Activated naive CD4-positive, alpha-beta T cell treated with anti-CD3 and anti-CD28 coated beads, Interleukin-2, amount 50 U/mL, for 24 hours (primary cell): ENCODE measurements at regions not wholly inside any gene's neighbourhood (a gene's known extent, or its start where the extent isn't known, plus 50 kb on each side); places are given as distances from the start of the nearest gene placed in this dataset.

Experiments
- H3K27ac Mint-ChIP-seq: one replicate; pipeline ENCODE4 v1.8.0; 2021; ENCODE audit warnings: mild to moderate bottlenecking, mixed read lengths
- H3K27me3 Mint-ChIP-seq: one replicate; pipeline ENCODE4 v1.8.0; 2021; ENCODE audit warnings: mixed read lengths
- H3K36me3 Mint-ChIP-seq: one replicate; pipeline ENCODE4 v1.8.0; 2021; ENCODE audit warnings: mixed read lengths
- H3K4me1 Mint-ChIP-seq: one replicate; pipeline ENCODE4 v1.8.0; 2021; ENCODE audit warnings: mixed read lengths
- H3K4me3 Mint-ChIP-seq: one replicate; pipeline ENCODE4 v1.8.0; 2021; ENCODE audit warnings: mild to moderate bottlenecking, mixed read lengths
- H3K9me3 Mint-ChIP-seq: one replicate; pipeline ENCODE4 v1.8.0; 2021; ENCODE audit warnings: mixed read lengths

DNA sequence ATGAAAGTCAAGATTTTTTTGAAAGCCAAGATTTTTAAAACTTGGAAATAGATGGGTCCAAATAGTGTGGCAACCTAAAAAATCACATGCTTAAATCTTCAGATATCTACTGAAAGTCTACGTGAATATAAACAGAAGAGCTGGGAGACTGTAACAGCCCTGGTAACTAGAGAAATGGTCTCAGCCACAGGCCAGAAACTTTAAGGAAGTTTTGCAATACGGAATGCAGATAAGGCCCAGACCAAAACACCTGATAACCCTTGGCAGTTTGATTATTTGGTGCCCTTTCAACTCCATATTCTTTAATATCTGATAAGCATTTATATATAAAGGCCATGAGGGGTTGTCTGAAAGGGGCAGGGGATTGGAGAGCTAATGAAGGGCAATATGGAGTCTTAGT lies 537.3 kb upstream of the TGFBR2 start:
- H3K36me3 Mint-ChIP-seq: peaks cover 4% of the 10 kb centered on the region
- H3K4me1 Mint-ChIP-seq: no peaks in the 10 kb centered on the region
- H3K4me3 Mint-ChIP-seq: no peak overlapping the region
- H3K9me3 Mint-ChIP-seq: peaks cover 9% of the 10 kb centered on the region
- no peak overlapping the region for H3K27ac Mint-ChIP-seq
- H3K27me3 Mint-ChIP-seq: peaks cover 7% of the 10 kb centered on the region

DNA sequence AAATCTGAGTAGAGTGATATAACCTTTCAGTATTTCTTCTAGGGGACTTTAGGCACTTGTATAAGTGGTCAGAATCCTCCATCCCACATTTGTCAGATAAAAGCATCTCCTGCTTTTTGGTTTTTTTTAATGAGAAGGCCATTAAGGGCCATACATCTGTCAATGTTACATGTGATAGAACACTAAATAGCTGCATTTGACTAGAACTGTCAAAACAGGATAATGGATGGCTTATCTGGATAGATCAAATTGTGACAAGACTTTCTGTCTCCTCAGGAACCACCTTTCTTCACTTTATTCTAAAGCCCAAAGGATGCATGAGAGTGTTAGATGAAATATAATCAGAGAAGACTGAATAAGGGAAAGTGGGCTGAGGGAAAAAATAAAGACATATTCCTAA lies 533.4 kb upstream of the TGFBR2 start:
- Mint-ChIP-seq H3K27ac (no peak overlapping the region), H3K4me3 (no peak overlapping the region), H3K27me3 (no peaks in the 10 kb centered on the region), H3K9me3 (no peaks in the 10 kb centered on the region), H3K4me1 (no peaks in the 10 kb centered on the region), H3K36me3 (no peaks in the 10 kb centered on the region)

DNA sequence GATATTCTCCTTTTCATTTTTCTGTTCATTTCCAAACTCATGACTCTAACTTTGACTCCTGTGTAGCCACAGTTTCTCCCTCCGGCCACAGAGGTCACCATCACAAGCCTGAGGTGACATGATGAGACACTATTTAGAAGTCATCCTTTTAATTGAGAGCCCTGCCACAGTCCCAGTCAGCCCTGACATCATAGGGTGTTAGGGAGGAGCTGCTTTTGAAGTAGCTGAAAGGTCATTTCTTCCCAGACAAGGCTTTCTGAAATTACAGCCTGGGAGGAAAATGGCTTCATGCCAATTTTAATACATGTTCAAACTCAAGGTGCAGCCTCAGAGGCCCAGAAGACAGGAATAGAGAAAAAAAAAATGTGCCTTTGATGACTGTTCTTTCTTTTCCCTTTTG lies 532.8 kb upstream of the TGFBR2 start:
- Mint-ChIP-seq H3K4me3 (no peak overlapping the region), H3K27ac (no peak overlapping the region), H3K9me3 (no peaks in the 10 kb centered on the region), H3K27me3 (no peaks in the 10 kb centered on the region), H3K36me3 (no peaks in the 10 kb centered on the region), H3K4me1 (no peaks in the 10 kb centered on the region)

- Mint-ChIP-seq H3K9me3 (no peaks in the 10 kb centered on the region), H3K27ac (peak overlapping the region; percentile 25), H3K4me1 (no peaks in the 10 kb centered on the region), H3K36me3 (no peaks in the 10 kb centered on the region), H3K27me3 (no peaks in the 10 kb centered on the region), H3K4me3 (no peak overlapping the region)
Observed at GRCh38 chr3:30075514-30075913, 530.9 kb upstream of the TGFBR2 start.

DNA sequence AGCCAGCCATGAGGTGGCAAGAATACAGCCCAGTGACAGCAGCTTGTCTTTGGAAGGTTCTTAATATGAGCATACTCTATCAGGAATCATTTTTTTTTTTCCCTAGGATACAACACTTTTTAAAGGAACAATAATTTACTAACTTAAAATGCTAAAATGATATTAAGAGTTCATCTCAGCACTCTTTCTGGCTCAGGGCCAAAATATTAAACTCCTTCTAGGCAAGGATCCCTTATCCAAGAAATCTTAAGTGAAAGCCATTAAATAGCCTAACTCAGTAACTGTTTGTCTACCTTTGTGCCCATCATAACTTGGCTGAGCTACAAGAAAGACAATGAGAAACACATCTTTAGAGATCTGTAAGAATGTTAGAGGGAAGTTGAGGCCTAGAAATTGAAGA lies 529.5 kb upstream of the TGFBR2 start:
- Mint-ChIP-seq H3K4me3 (no peak overlapping the region), H3K9me3 (no peaks in the 10 kb centered on the region), H3K36me3 (no peaks in the 10 kb centered on the region), H3K4me1 (no peaks in the 10 kb centered on the region), H3K27ac (no peak overlapping the region), H3K27me3 (no peaks in the 10 kb centered on the region)

DNA sequence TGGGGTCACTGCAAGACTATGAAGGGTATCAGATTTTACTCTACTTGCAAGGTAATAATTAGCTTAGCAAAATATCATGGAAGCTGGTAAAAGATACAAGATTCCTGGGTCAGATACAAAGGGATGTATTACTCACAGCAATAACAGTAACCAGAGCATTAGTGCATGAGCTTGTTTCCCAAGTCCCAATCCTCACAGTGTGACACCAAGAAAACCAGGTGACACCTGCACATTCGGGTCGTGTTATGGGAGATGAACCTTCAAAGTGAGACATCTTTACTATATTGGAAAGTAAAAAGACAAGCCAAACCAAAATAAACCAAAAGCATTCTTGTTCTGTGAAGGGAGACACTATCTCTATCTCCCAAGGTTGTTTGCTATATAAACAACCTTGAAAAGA lies 528.7 kb upstream of the TGFBR2 start:
- H3K9me3 Mint-ChIP-seq: no peaks in the 10 kb centered on the region
- peaks cover 3% of the 10 kb centered on the region for H3K27me3 Mint-ChIP-seq
- no peak overlapping the region for H3K4me3 Mint-ChIP-seq
- H3K36me3 Mint-ChIP-seq: no peaks in the 10 kb centered on the region
- H3K4me1 Mint-ChIP-seq: no peaks in the 10 kb centered on the region
- H3K27ac Mint-ChIP-seq: no peak overlapping the region

DNA sequence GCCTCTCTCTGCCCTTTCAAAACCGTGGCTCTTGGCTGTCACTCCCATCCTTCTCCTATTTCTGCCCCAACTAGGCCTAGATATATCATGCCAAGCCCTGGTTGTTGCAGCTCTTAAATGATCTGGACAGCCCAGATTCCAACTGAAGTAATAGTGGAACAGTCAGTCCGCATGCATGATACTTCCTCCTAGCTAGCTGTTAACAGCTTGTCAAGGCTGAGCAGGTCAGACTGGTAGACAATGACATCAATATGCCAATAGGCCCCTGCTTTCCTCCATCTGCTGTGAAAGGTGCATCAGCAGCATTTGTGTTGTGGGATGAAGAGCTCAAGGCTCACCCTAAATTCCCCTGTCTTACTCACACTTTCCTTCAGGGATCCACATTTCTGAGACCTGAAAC lies 527.7 kb upstream of the TGFBR2 start:
- H3K4me1 Mint-ChIP-seq: no peaks in the 10 kb centered on the region
- no peaks in the 10 kb centered on the region for H3K36me3 Mint-ChIP-seq
- no peaks in the 10 kb centered on the region for H3K9me3 Mint-ChIP-seq
- H3K4me3 Mint-ChIP-seq: no peak overlapping the region
- H3K27ac Mint-ChIP-seq: no peak overlapping the region
- peaks cover 3% of the 10 kb centered on the region for H3K27me3 Mint-ChIP-seq

DNA sequence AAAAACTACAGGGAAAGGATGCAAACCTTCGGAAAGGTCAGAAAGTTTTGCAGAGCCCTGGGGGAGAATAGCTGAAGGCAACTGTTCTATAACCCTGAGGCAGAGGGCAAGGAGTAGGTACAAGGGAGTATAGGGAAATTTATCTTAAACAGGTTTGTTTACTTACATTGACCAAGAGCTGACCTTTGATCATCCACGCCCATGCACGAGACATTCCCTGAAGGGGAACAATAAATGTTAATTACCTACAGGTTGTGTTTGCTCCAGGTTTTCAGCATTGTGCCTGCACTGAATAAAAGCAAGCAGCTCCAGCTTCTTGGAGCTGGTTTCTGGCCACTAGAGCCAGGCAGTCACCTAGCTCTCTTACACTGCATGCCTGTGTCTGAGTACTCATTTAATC lies 524.5 kb upstream of the TGFBR2 start:
- H3K4me3 Mint-ChIP-seq: no peak overlapping the region
- peaks cover 8% of the 10 kb centered on the region for H3K4me1 Mint-ChIP-seq
- H3K27me3 Mint-ChIP-seq: peaks cover 6% of the 10 kb centered on the region
- no peaks in the 10 kb centered on the region for H3K36me3 Mint-ChIP-seq
- no peak overlapping the region for H3K27ac Mint-ChIP-seq
- H3K9me3 Mint-ChIP-seq: no peaks in the 10 kb centered on the region

GRCh38 chr3:30082652-30083051 lies 523.7 kb upstream of the TGFBR2 start:
- Mint-ChIP-seq H3K4me3 (no peak overlapping the region), H3K27me3 (peaks cover 6% of the 10 kb centered on the region), H3K36me3 (no peaks in the 10 kb centered on the region), H3K27ac (no peak overlapping the region), H3K9me3 (no peaks in the 10 kb centered on the region), H3K4me1 (peaks cover 8% of the 10 kb centered on the region)

GRCh38 chr3:30083315-30083714 lies 523.1 kb upstream of the TGFBR2 start:
- H3K9me3 Mint-ChIP-seq: no peaks in the 10 kb centered on the region
- no peak overlapping the region for H3K4me3 Mint-ChIP-seq
- H3K27ac Mint-ChIP-seq: no peak overlapping the region
- no peaks in the 10 kb centered on the region for H3K36me3 Mint-ChIP-seq
- peaks cover 8% of the 10 kb centered on the region for H3K4me1 Mint-ChIP-seq
- H3K27me3 Mint-ChIP-seq: peaks cover 6% of the 10 kb centered on the region

- Mint-ChIP-seq H3K36me3 (no peaks in the 10 kb centered on the region), H3K4me1 (peaks cover 8% of the 10 kb centered on the region), H3K4me3 (no peak overlapping the region), H3K9me3 (no peaks in the 10 kb centered on the region), H3K27ac (no peak overlapping the region), H3K27me3 (peaks cover 8% of the 10 kb centered on the region)
Observed at GRCh38 chr3:30084316-30084715, 522.1 kb upstream of the TGFBR2 start.

DNA sequence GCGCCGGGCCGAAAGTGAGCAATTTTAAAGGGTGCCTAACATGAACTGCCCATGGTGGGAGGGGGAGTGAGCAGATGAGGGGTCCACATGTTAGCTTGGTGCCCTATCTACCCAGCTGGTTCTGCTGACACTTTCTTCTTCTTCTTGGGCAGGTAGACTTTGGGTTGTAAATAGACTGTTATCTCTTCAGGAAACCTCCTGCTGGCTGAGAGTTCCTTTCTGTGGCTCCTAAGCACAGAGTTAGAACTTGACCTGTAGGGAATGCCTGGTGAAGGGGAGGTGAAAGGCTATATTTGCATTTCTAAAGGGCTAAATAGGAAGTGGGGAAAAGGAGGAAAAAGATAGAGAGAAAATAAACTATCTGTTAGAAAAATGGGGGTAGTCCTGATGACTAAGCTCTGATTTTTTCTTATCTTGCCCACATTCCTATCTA lies 521.4 kb upstream of the TGFBR2 start:
- Mint-ChIP-seq H3K9me3 (no peaks in the 10 kb centered on the region), H3K4me1 (peaks cover 8% of the 10 kb centered on the region), H3K27me3 (peaks cover 8% of the 10 kb centered on the region), H3K4me3 (no peak overlapping the region), H3K36me3 (no peaks in the 10 kb centered on the region), H3K27ac (no peak overlapping the region)

- peaks cover 8% of the 10 kb centered on the region for H3K4me1 Mint-ChIP-seq
- no peaks in the 10 kb centered on the region for H3K9me3 Mint-ChIP-seq
- H3K36me3 Mint-ChIP-seq: no peaks in the 10 kb centered on the region
- H3K4me3 Mint-ChIP-seq: no peak overlapping the region
- peaks cover 8% of the 10 kb centered on the region for H3K27me3 Mint-ChIP-seq
- H3K27ac Mint-ChIP-seq: no peak overlapping the region
Observed at GRCh38 chr3:30085486-30085885, 520.9 kb upstream of the TGFBR2 start.

DNA sequence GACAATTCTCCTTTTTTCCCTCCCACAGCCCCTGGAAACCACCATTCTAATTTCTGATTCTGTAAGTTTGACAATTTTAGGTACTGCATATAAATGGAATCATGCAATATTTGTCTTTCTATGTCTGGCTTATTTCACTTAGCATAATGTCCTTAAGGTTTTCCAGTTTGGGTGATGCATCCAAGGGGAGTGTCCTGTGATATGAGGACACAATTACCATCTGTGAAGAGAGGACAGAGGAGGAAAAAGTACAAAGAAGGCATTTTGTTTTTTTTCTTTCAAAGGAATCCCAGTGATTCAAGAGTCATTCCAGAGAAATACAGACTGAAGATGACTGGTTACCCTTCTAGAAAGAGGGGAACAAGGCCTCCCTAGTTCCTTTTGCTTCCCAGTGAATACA lies 514.7 kb upstream of the TGFBR2 start:
- Mint-ChIP-seq H3K27ac (no peak overlapping the region), H3K4me1 (no peaks in the 10 kb centered on the region), H3K27me3 (peaks cover 5% of the 10 kb centered on the region), H3K4me3 (no peak overlapping the region), H3K36me3 (no peaks in the 10 kb centered on the region), H3K9me3 (peaks cover 7% of the 10 kb centered on the region)

DNA sequence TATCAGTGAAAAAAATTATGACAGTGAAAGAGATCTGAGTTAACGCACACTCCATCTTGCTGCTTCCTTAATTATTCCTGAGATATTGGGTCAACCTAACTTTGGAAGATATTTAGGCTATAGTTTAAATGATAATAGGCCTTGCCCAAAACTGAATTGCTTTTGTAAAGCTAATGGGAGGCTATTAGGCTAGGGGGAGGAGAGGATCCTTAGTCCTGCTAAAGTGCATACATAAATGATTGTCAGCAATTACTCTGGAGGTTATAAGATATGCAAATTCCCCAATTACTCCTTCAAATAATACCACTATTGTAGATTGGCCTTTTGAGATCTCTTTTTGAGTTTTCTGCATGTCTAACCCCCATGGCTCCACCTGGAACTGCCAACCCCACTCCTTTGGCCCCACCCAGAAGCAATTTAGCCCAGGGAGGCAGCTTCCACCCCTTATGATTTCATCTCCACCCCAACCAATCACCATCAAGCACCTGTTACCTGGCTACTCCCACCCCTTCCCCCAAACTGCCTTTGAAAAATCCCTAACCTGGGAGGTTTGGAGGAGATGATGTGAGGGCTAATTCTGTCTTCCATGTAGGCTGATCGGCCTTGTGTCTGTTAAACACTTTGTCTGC lies 509.3 kb upstream of the TGFBR2 start:
- H3K4me3 Mint-ChIP-seq: no peak overlapping the region
- H3K27ac Mint-ChIP-seq: no peak overlapping the region
- H3K4me1 Mint-ChIP-seq: peaks cover 9% of the 10 kb centered on the region
- H3K36me3 Mint-ChIP-seq: no peaks in the 10 kb centered on the region
- H3K27me3 Mint-ChIP-seq: no peaks in the 10 kb centered on the region
- peaks cover 7% of the 10 kb centered on the region for H3K9me3 Mint-ChIP-seq

- Mint-ChIP-seq H3K27ac (no peak overlapping the region), H3K9me3 (peaks cover 7% of the 10 kb centered on the region), H3K27me3 (no peaks in the 10 kb centered on the region), H3K36me3 (no peaks in the 10 kb centered on the region), H3K4me1 (peaks cover 9% of the 10 kb centered on the region), H3K4me3 (no peak overlapping the region)
Observed at GRCh38 chr3:30098243-30098642, 508.2 kb upstream of the TGFBR2 start.
